ENCODE measurements at regions not wholly inside any gene's neighbourhood (a gene's known extent, or its start where the extent isn't known, plus 50 kb on each side); places are given as distances from the start of the nearest gene placed in this dataset.

DNA sequence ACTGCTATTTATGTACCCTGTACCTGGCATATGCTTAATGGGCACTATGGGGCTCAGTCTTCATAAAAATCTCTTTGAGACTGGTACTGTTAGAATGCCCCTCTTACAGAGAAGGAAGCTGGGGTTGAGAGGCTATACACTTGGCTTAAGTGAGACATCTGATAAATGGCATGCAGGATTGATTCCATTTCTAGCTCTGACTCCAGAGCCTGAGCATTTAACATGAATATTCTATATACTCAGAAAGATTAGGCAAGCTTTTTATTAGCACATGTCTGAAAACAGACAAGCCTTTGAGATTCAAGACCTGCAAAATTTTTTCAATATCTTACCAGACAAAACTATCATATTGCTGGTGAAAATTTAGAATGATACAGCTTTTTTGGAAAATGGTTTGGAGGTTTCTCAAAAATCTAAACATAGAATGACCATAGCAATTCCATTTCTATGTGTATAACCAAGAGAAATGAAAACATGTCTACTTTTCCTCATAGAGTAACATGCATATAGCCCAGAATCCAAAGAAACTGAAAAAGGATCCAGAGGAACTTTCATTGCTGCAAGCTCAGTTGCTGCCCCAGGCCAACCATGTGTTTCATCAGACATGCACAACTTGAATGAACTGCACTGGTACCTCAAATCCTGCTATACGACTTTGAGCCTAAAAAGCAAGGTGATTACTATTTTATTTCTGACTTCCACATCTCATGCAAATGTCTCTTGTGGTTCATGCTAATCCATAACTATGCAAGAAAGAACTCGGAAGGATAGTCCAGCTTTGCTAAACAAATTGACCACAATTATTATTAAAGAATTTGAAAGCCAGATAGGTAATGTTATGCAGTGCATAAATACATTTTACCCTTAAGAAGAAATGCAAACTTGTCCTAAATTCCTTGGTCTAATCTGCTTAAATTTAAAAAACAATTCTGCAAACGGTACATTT, 389.0 kb upstream of the GRIA1 start:
- intact Hi-C loops (cut with micrococcal nuclease), result no loop called here
- no peak overlapping the region for H3K27ac ChIP-seq (replicated peaks)
- no peak for DNase-seq

DNA sequence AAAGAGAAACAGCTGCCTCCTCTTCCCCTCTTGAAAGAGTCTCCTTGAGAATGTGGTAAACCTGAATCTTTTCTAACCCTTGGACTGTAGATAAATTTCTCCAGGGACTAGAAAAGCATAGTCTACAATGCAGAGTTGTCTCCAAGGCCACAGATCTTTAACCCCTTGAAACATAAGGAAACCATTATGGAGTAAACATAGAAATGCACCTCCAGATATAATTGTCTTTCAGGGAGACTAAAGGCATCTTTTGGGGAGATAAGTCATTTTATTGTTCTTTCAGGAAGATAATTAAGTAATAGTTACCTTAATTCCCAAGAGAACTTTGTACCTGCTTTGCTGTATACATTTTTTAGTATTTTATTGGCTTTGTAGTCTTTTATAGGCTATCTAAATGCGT, 373.6 kb upstream of the GRIA1 start:
- DNase-seq, result no peak
- H3K27ac ChIP-seq (replicated peaks), result no peak overlapping the region
- no peaks in the 10 kb centered on the region for H3K36me3 ChIP-seq
- H3K9me3 ChIP-seq (replicated peaks), result no peaks in the 10 kb centered on the region
- no peaks in the 10 kb centered on the region for H3K4me1 ChIP-seq
- no peak overlapping the region for H3K4me3 ChIP-seq
- H3K27me3 ChIP-seq (ENCODE audit: low read depth), result peaks cover 16% of the 10 kb centered on the region
- intact Hi-C loops (cut with micrococcal nuclease), result no loop called here
- TF ChIP-seq, protein P1, sequence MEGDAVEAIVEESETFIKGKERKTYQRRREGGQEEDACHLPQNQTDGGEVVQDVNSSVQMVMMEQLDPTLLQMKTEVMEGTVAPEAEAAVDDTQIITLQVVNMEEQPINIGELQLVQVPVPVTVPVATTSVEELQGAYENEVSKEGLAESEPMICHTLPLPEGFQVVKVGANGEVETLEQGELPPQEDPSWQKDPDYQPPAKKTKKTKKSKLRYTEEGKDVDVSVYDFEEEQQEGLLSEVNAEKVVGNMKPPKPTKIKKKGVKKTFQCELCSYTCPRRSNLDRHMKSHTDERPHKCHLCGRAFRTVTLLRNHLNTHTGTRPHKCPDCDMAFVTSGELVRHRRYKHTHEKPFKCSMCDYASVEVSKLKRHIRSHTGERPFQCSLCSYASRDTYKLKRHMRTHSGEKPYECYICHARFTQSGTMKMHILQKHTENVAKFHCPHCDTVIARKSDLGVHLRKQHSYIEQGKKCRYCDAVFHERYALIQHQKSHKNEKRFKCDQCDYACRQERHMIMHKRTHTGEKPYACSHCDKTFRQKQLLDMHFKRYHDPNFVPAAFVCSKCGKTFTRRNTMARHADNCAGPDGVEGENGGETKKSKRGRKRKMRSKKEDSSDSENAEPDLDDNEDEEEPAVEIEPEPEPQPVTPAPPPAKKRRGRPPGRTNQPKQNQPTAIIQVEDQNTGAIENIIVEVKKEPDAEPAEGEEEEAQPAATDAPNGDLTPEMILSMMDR (IDR thresholded peaks at IDR 0.05; ENCODE audit: borderline replicate concordance), result no peak

More for the DNA sequence above, 389.0 kb upstream of the GRIA1 start:
- H3K4me1 ChIP-seq, result no peaks in the 10 kb centered on the region
- no peak overlapping the region for H3K4me3 ChIP-seq
- no peaks in the 10 kb centered on the region for H3K36me3 ChIP-seq
- peaks cover 6% of the 10 kb centered on the region for H3K27me3 ChIP-seq (ENCODE audit: low read depth)
- H3K9me3 ChIP-seq (replicated peaks), result no peaks in the 10 kb centered on the region
- TF ChIP-seq, protein P1 (IDR thresholded peaks at IDR 0.05; ENCODE audit: borderline replicate concordance), result no peak

DNA sequence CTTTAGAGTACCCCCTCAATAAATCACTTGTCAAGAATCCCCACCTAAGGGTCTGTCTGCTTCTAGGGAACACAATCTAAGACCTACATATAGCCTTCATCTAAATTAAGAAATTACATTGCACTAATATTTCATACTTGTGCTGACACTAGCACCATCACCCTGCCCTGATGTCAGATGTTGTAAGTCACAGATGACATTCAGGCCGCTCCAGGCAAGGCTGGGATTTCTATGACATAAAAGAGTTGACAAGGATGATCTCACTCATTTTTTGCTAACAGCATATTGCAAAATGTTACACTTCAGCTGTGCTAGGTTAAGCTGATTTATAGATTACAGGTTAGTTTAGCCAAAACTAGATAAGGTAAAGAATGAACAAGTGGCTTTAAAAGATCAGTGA, 372.5 kb upstream of the GRIA1 start:
- H3K9me3 ChIP-seq (replicated peaks), result no peaks in the 10 kb centered on the region
- no peak overlapping the region for H3K4me3 ChIP-seq
- intact Hi-C loops (cut with micrococcal nuclease), result no loop called here
- TF ChIP-seq, protein P1 (IDR thresholded peaks at IDR 0.05; ENCODE audit: borderline replicate concordance), result no peak
- H3K36me3 ChIP-seq, result no peaks in the 10 kb centered on the region
- no peak for DNase-seq
- H3K27ac ChIP-seq (replicated peaks), result no peak overlapping the region
- H3K4me1 ChIP-seq, result no peaks in the 10 kb centered on the region
- H3K27me3 ChIP-seq (ENCODE audit: low read depth), result peaks cover 14% of the 10 kb centered on the region

DNA sequence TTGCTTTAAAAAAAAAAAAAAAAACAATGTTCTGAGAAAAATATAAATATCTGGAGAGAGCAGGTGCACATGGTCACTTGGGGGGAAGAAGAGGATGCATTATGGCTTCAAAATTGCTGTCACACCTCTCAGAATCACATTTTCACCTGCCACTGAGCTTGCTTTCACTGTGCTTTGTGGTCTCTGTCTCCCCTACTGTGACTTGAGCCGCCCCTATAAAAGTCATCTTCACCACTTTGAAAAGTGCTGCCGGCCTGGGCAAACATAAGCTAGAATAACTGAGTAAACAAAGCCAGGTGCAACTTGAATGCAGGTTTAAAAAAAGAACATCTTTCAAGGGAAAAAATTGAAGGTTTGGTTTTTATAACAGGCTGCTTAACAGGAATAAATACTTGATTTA, 368.1 kb upstream of the GRIA1 start:
- no peak overlapping the region for H3K27ac ChIP-seq (replicated peaks)
- intact Hi-C loops (cut with micrococcal nuclease), result no loop called here
- no peaks in the 10 kb centered on the region for H3K4me1 ChIP-seq
- H3K9me3 ChIP-seq (replicated peaks), result no peaks in the 10 kb centered on the region
- H3K27me3 ChIP-seq (ENCODE audit: low read depth), result peaks cover 5% of the 10 kb centered on the region
- TF ChIP-seq, protein P1 (IDR thresholded peaks at IDR 0.05; ENCODE audit: borderline replicate concordance), result no peak
- H3K36me3 ChIP-seq, result no peaks in the 10 kb centered on the region
- no peak for DNase-seq
- no peak overlapping the region for H3K4me3 ChIP-seq

DNA sequence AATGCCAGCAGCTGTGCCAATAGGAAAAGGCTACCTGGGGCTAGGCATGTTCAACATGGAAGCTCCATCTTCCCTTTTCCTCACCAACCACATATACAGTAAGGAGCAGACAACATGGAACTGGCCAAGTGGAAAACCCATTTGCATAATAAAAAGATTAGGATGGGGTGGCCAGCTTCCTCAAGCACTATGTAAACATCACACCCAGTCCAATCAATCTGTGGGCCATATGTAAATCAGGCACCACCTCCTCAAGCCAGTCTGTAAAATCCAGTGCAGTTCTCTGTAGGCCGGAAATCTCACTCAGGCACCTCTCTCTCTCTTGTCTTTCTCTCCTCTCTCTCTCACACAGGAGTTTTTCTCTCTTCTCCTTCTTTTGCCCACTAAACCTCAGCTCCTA, 360.2 kb upstream of the GRIA1 start:
- no peak for DNase-seq
- Histone ChIP-seq H3K27ac (replicated peaks) (no peak overlapping the region), H3K9me3 (replicated peaks) (no peaks in the 10 kb centered on the region), H3K4me3 (no peak overlapping the region), H3K27me3 (ENCODE audit: low read depth) (peaks cover 4% of the 10 kb centered on the region), H3K36me3 (no peaks in the 10 kb centered on the region), H3K4me1 (no peaks in the 10 kb centered on the region)
- intact Hi-C loops (cut with micrococcal nuclease), result no loop called here
- TF ChIP-seq, protein P1 (IDR thresholded peaks at IDR 0.05; ENCODE audit: borderline replicate concordance), result no peak

Data from left ventricle myocardium inferior (tissue), 1 donor.